CD4-positive, alpha-beta T cell treated with Interleukin-4 for 1 hour (primary cell): ENCODE measurements at regions not wholly inside any gene's neighbourhood (a gene's known extent, or its start where the extent isn't known, plus 50 kb on each side); places are given as distances from the start of the nearest gene placed in this dataset.
"Not testable (repeated sequence)": the region's sequence is repeated elsewhere in the genome, so short reads cannot be mapped to it uniquely, and the experiment has no call there.

Experiments
- DNase-seq, 2 donors: peaks; one replicate each; pipeline ENCODE4 v3.0.0-alpha.2; 2020 to 2022

GRCh38 chrX:56130436-56130835, 101.7 kb upstream of the KLF8 start:
- DNase-seq: no peak

DNA sequence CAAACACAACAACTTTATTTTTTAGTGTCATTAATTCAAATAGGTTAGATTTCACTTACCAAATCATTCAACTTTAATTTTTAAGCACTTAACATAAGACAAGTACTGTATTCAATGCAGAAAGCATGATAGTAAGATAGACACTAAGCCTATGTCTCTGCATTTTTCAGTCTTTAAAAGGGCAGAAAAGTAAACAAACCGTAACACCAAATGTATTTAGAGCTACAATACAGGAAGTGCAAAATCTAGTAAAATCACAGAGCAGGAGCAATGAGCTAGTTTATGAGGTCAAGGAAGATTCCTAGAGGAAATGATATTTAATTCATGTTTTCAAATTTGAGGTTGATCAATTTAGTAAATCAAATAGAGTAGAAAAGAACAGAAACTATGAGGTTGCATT, 68.0 kb upstream of the KLF8 start:
- DNase-seq: not testable (repeated sequence)
